22Rv1 (cell line): ENCODE measurements at regions not wholly inside any gene's neighbourhood (a gene's known extent, or its start where the extent isn't known, plus 50 kb on each side); places are given as distances from the start of the nearest gene placed in this dataset.

Experiments
- H3K27ac ChIP-seq: fragments of 450-650 bp; 2 replicates; pipeline ENCODE4 v1.5.1; 2017
- CTCF ChIP-seq: fragments of 450-650 bp; IDR thresholded peaks from 2 replicates; pipeline ENCODE4 v1.5.1; 2017; ENCODE audit warnings: mild to moderate bottlenecking
- ZFX ChIP-seq: fragments of 450-650 bp; IDR thresholded peaks from 2 replicates; pipeline ENCODE4 v1.6.1; 2017; ENCODE audit warnings: antibody characterized with exemption, borderline replicate concordance

- TF ChIP-seq ZFX (no peak), CTCF (no peak)
Measured at GRCh38 chr2:122021941-122022340, 266.5 kb downstream of the TSN start.

GRCh38 chr2:122022531-122022930, 267.1 kb downstream of the TSN start:
- no peak for TF ChIP-seq ZFX
- no peak for TF ChIP-seq CTCF
- H3K27ac ChIP-seq = no peak overlapping the region

More at GRCh38 chr2:122021941-122022340, 266.5 kb downstream of the TSN start:
- H3K27ac ChIP-seq = no peak overlapping the region

- H3K27ac ChIP-seq = no peak overlapping the region
- no peak for TF ChIP-seq ZFX
- no peak for TF ChIP-seq CTCF
Measured at GRCh38 chr2:122023059-122023864, 267.8 kb downstream of the TSN start.

- H3K27ac ChIP-seq = no peak overlapping the region
- no peak for TF ChIP-seq CTCF
Measured at GRCh38 chr2:122027510-122028217, 272.2 kb downstream of the TSN start.

- TF ChIP-seq ZFX (no peak), CTCF (no peak)
- no peak overlapping the region for H3K27ac ChIP-seq
Measured at GRCh38 chr2:122028371-122029100, 273.1 kb downstream of the TSN start.

GRCh38 chr2:122029456-122029855, 274.0 kb downstream of the TSN start:
- TF ChIP-seq CTCF (no peak), ZFX (no peak)
- no peak overlapping the region for H3K27ac ChIP-seq

GRCh38 chr2:122029945-122030344, 274.5 kb downstream of the TSN start:
- no peak overlapping the region for H3K27ac ChIP-seq
- TF ChIP-seq CTCF (no peak), ZFX (no peak)
